NCI-H524 treated with DMSO at 0.1 percent for 48 hours (cell line): ENCODE measurements at regions not wholly inside any gene's neighbourhood (a gene's known extent, or its start where the extent isn't known, plus 50 kb on each side); places are given as distances from the start of the nearest gene placed in this dataset.

ENCODE experiments used
- DNase-seq: peaks from one replicate; lab custom pipeline; 2025; lab: John Stamatoyannopoulos, UW

DNA sequence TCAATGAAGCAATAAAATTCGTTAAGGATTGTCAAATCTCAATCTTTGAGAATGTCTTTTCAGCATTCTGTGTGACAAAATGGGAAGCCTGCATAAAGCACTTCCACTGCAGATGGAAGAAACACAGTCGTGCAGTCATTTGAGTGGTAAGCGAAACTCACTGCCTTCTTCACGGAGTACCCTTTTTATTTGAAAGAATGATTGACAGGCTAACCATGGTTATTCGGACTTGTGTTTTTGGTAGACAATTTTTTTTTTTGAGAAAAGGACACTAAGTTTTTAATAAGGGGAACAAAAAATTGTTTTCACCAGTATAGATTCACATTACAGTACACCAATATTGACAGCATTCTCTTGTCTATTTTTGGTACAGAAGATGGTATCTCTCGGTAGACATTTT, 86.9 kb upstream of the MSX1 start:
- no peak for DNase-seq

DNA sequence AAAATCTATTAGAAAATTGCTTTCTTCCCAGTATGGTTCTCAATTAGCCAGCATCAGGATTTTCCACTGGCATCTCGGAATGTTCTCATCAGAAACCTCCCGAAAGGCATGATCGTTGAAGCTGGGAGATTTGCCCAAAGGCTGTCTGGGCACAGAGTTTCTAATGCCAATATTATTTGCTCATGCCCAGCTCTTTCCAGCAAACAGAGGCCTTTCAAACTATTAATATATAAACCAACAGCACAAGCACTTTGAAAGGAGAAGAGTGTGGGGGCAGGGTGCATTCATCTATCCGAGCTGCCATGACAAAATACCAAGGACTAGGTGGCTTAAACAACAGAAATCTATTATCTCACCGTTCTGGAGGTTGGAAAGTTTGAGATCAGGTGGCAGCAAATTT, 88.3 kb upstream of the MSX1 start:
- DNase-seq: no peak

DNA sequence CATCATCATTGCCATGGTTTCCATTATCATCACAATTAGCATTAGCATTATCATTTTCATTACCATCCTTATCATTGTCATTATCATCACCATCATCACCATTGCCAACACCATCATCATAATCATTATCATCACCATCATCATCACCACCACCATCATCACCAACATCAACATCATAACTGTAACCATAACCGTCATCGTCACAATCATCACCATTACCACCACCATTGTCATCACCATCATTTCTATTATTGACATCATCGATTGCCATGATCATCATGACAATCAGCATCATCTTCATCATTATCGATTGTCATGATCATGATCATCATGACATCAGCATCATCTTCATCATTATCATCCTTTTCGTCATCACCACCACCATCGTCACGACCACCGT, 88.9 kb upstream of the MSX1 start:
- DNase-seq: no peak

DNA sequence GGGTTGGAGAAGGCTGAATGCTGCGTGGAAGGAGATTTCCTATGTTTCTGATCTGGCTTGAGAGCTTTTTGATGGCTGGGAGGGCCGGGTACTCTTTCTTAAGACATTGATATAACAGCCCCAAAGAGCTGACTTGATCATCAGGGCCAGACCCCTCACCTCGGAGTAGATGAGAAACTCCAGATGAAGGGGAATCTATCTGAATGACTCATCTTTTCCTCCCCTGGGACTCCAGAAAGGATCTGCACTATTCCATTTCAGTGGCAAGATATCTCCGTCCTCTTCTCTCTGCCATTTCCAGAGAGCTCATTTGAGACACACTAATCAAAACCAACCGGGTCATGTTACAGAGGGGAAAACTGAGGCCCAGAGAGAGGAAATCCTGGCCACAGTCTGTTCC, 92.9 kb upstream of the MSX1 start:
- DNase-seq: no peak

DNA sequence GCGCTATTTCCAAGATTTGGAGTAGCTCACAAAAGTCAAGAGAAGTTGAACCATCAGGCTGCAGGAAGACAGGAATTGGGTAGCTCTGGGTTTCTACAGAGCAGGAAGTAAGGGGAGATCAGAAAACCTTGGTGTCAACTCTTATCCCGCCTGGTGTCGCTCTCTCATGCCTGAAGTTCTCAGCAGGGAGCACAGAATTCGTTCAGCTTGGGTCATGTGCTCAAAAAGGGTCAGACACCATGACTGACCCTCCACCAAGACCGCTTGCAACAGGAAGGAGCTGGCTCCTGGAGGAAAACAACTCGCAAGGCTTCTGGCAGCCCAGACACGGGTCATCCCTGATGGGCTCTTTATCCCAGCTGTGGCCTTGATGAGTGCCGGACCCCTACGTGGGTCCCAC, 93.7 kb upstream of the MSX1 start:
- DNase-seq: no peak

DNA sequence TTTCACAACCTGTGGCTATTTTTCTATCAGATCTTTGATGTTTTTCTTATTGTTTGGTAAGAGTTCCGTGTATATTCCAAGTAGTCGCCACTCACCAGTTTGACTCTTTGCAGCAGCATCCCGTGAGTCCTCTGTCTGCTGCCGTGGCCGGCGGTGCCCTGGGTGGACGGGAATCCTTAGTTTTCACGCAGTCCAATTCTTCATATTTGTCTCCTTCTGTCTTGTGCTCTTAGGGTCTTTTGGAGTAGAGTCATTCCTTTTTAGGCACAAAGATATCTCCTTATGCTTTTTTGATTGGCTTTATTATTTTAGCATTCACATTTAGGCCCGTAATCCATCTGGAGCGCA, 94.9 kb upstream of the MSX1 start:
- no peak for DNase-seq

DNA sequence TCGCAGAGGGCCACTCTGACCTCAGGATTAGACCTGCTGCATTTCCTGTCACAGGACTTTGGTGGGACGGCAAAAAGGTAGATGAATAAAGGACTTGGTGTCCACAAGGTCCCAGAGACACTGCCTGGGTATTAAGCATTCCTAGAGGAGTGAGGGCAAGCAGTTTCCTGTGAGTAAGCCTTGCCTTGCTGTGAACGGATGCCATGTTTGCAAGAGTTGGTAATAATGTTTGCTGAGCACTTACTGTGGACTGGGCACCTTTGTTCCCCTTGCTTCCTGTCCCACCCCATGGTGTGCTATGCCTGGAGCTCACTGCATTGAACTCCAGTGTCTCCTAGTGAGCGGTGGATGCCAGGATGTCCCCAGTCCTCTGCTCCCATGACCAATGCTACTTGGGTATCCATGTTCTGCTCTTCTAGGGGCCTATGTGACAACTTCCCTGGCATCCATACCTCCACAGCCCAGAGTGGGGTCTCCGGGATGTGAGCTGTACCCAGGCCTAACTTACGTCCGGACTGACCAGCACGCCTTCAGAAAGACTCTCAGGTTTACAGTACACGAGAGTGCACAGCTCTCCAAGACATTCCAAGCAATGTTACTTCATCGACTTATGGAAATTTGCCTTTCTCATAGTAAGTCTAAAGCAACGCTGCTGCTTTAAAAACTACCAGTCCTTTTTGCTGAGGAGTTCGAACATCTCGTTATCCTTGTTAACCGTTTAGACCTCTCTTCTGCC, 95.5 kb upstream of the MSX1 start:
- DNase-seq: no peak

DNA sequence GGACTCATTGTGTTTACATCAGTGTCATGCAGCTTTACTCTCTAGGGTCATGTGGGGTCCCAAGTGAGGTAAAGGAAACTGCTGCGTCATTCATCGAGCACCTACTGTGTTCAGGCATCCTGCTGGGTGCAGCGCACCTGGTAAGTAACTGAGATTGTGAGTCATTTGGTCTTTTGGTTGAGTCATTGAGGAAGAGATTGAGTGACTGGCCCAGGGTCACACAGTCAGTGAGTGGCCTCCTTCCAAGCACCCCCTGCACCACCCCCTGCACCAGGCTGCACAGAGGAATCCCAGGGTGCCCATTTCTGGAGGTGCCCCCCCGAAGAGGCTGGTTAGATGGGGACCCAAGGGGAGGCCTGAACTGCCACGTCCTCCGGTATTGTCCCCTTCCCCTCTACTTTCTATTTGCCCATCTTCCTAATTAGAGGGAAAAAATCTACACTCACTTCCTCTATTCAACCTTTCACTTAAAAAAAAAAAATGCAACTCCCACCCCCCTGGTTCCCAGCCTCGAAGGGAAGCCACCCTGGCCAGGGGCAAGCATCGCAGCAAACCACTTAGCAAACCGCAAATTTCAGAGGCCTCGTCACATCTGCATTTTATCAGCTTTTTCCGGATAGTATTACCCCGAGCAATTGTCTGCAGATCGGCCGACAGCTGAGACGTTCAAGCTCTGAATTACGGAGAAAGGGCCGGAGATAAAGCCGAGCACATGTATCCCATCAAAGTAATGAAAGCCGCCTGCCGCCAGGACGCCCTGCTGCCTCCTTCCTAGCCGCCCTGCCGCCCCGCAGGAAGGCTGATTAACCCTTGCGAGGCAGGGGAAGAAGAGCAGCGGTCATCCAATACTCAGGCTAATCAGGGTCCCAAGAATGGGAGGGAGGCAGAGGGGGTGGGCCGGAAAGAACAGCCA, 96.3 kb upstream of the MSX1 start:
- DNase-seq: no peak

DNA sequence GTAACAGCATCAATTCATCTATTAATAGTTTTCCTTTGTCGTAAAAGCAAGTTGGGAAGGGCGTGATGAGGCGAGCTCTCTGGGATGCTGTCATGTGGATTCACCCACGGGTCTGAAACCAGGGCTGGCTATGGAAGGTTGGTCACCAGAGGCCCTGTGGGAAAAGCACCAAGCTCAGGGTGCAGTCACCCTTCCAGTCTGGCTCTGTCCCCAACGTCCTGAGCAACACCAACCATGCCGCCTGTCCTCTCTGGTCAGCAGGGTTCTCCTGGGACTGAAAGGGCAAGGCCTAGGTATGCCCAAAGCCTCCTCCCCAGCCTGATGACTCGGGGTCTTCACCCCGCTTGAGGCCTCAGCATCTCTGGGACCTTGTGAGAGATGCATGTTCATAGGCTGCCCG, 97.2 kb upstream of the MSX1 start:
- no peak for DNase-seq

DNA sequence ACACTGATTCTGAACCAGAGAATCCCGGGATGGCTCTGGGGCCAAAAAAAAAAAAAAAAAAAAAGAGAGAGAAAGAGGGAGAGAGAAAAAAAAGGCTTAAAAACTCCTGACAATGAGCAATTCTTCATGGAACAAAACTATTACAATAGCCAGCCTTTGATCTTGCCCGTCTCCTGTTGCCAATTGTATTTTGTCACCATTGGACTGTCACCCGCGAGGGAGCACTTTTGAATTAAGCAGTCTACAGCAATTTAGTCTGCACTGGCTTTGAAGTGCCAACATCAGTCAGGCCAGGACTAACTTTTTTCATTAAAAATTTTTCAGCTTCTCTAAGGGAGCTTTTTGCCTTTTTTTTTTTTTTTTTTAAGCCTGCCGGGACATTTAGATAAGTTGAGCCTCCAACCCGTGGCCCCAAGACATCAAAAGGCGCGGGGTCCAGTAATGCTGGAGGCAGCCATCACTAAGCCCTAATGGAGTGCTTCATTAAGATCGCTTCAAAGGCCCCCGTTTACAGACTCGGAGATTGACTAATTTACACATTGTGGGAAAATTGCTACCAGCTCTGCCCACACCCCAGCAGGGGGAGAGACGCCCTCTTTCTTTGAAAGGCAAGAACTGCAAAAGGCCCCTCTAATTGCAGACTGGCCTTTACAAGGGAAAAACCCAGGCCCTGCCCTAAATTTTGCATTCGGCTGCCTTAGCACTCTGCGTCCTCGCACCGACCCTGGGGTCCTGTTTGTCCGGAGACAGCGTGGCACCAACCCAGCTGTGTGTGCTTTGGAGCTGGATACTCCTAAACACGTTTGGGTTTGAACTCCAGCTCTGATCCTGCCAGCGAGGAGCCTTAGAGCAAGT, 98.1 kb upstream of the MSX1 start:
- DNase-seq: peak; percentile 48

DNA sequence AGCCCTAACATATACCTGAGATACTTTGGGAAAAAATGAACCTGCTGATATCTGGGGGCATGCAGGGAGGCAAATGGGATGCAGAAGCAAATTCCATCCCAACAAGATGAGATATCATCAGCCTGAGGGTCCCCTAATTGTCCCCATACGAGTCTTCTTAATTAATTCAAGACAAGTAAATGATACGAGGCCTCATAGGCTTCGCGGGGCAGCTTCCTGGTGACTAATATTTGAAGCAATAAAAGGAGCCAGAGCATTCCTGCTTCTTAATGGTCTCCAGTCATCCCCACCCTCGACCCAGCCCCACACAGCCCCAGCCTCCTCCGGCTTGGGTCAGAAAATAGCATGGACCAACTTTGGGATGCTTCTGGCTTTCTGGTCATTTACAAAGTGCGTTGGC, 99.6 kb upstream of the MSX1 start:
- DNase-seq: no peak

DNA sequence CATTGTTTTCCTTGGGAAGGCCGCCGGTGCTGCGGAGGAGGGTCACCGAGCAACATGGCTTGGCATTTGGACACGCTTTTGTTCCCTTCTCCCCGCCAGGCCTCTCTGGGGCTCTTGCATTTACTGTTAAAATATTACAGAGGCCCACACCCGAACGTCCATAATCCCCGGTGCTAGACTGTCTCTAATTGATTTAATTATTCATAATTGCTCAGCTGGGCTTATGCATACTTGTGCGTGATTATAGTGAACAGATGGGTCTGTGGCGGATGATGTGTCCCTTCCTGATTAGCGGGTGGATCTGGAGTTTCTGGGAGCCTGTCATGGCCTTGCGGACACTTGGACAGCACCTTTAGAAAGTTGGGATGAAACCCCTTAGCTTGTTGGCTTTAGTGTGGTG, 100.2 kb upstream of the MSX1 start:
- DNase-seq: peak; percentile 94

DNA sequence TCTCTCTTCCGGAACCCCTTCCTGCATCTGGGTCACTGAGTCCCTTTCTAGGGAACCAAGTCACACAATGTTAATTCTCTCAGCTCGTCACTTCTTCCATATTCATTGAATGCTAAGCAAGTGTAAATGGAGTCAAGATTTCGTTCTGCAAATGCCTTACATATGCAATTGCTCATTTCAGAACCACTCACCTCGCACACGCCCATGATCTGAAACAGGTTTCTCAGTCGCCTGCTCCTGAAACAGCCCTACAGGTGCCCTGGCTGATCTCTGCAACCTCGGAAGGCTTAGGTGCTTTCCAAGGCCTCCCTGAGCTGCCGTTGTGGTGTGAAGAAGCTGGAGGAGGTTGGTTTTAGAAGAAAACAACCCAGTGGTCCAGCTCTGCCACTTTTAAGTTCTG, 100.8 kb upstream of the MSX1 start:
- DNase-seq: no peak

DNA sequence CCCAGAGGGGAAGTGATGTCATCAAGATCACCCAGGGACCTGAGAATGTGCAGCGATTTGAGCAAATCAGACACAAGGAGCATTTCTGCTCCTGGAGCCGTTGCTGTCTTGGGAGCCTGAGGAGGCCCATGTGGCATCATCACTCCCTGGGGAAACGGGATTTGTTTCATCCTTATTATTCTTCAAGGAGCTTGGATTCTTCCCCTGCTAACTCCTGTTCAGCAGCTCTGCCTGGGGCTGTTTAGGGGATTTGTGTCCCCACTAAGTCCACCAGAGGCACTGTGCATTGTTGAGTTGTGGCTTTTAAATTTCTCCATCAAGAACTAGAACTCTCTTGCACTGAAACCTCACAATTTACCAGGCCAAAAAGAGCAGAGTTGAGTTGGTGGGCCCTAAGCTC, 104.2 kb upstream of the MSX1 start:
- peak; percentile 69 for DNase-seq

DNA sequence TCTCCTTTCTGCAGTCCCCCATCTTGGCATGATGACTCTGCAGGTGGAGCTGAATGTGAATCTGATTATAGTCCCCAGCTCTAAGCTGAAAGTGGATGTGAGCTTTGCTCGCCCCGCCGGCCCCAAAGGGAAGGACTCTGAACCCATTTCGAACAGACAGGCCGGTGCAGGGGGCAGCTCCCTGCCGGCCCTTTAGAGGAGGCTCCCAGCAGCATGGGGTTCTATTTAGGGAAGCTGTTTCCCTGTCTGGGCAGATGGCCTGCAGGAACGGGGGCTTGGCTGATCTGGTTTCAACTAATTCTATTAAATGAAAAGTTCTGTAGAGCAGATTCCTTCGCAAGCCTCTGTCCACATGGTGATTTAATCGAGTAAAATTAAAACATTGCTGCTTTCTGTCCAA, 104.8 kb upstream of the MSX1 start:
- DNase-seq: peak; percentile 18

DNA sequence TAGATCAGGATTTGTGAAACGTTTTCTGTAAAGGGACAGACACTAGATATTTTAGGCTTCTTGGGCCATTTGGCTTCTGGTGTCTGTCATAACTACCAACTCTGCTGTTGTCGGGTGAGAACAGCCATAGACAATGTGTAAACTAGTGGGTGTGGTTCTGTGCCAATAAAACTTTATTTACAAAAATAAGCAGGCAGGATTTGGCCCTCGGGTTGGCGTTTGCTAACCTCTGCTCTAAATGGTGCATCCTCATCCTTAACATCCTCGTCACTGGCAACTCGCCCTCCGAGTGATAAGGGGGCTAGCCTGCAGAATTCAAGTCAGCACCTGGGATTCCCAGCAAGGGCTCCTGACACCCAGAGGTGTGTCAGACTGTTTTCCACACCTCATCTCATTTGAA, 105.8 kb upstream of the MSX1 start:
- no peak for DNase-seq

DNA sequence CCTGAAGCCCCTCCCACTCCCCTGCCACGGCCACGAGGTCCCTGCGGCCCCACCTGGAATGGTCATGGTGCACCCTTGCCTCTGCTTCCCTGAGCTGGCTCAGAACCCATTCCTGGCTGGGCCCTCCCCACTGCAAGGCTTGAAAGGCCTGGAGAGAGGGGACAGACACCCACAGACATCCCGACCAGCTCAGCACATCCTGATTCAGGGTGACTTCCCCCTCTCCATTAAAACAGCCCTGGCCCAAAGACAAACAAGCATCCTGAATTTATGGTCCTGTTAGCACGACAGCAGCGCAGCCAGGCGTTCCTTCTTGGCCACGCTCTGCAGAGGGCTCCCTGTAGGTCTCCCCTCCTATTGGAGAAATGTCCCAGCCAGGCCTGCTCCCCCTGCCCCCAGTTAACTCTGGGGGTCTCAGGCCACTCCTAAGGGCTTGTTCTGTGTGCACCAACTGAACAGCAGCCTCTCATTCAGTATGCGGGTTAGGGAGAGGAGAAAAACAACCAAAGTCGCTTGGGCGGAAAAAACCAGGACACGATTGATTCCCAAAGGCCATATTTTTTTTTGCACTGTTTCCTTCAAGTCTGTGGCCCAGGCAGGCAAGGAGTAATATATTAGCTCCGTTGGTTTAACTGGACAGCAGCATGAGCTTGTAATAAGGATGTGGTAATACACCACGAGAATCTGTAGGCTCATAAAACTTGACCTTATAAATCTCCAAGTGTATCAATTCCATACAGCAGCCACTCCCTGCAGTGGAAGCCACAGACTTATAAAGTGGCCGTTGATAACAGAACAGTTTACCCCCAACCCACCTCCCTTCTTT, 106.7 kb upstream of the MSX1 start:
- DNase-seq: no peak

DNA sequence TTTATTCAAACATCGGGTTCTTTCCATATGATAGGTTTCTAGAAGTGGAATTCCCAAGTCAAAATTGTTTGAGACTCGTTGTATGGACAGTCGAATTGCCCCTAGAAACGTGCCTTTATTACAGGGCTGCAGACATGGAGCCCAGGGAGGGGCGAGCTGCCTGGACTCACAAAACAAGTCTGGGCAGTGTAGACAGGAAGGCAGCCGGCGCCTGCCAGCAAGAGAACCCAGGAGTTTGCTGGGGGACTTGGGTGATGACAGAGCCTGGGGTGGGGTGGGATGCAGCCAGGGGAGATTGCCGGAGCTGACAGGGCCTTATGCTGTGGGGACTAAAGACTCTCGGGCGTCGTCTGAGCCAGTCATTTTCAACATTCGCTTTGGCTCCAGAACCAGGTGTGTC, 107.4 kb upstream of the MSX1 start:
- no peak for DNase-seq

DNA sequence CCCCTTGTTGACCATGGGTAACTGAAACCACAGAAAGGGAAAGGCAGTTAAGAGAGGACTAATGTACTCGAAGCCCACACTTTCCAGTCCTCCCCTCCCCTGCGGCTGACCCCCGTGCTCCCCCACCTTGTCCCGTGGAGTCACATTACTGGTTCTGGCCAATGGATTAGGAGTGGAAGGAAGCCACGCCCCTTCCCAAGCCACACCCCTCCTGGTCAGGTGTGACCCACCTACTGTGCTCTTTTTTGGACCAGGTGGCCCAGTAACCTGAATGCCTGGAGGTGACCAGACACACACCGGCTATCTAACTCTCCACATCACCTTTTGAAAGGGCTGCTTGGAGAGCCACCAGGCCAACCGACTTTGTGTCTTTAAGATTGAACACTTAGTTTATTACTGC, 109.3 kb upstream of the MSX1 start:
- DNase-seq: no peak

DNA sequence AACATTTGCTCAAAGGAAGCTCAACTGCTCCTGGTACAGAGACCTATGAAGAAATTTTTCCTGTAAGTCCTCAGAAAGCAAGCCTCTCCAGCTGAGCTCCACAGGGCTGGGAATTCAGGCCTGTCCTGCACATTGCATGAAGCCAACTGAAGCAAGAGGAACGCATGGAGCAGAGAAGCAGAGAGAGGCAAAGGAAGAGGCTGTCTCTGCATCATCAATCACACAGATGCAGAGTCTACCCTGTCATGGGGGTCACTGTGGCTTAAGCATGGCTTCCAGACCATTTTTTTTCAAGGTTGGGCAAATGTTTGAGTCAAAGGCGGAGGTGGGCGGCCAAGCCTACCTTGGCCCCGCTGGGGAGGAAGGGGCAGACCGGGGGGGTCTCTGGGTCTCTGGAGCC, 110.3 kb upstream of the MSX1 start:
- DNase-seq: no peak

DNA sequence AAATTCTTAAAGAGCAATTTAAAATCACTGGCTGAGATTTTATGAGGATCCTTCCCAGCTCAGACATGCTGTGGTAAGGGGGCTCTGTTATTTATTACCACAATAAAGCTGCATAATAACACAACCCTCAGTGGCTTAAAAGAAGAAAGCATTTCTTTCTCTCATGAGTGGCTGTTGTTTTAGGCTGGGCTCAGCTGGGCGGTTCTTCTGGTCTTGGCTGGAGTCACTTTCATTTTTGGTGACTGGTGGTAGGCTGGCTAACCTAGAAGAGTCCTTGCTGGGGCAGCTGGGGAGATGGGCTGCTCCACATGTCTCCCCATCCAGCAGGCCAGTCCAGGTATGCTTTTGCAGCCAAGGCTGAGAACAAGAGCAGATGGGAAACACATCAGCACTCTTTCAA, 113.0 kb upstream of the MSX1 start:
- no peak for DNase-seq

DNA sequence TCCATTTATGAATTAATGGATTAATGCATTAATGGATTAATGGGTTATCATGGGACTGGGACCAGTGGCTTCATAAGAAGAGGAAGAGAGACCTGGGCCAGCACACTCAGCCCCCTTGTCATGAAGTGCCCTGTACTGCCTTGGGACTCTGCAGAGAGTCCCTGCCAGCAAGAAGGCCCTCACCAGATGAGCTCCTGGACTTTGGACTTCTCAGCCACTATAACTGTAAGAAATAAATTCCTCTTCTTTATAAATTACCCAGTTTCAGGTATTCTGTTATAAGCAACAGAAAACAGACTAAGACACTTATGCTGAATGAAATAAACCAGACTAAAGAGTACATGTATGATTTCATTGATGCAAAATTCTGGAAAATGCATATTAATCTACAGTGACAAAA, 119.4 kb upstream of the MSX1 start:
- DNase-seq: no peak
